Endothelial cell of umbilical vein (primary cell): ENCODE measurements at regions not wholly inside any gene's neighbourhood (a gene's known extent, or its start where the extent isn't known, plus 50 kb on each side); places are given as distances from the start of the nearest gene placed in this dataset.

Source experiments
- BruUV-seq: library from RNA; stranded (reverse); fragments of 400-500 nt; replicated peaks from 2 replicates; lab custom pipeline; 2021; lab: Mats Ljungman, UMichigan
- CTCF ChIA-PET: fragments of 300-600, 350-600 bp; sonication (Branson Sonifier 250); formaldehyde crosslinking; loops from one replicate; lab custom pipeline; 2021; ENCODE audit warnings: antibody characterized with exemption, inconsistent platforms; lab: Charles Lee
- POLR2A ChIA-PET: fragments of 300-600, 350-600 bp; sonication (Branson Sonifier 250); formaldehyde crosslinking; loops from one replicate; lab custom pipeline; 2021; ENCODE audit warnings: antibody characterized with exemption, inconsistent platforms; lab: Charles Lee
- DNase-seq: peaks from one replicate; pipeline ENCODE4 v3.0.0-alpha.2; 2011; ENCODE audit warnings: low read depth, low spot score
- FAIRE-seq: peaks from 2 replicates; lab custom pipeline; 2011; peaks lifted over from hg19 to GRCh38; lab: Jason Lieb, UNC
- H2AFZ ChIP-seq: 2 replicates; pipeline ENCODE4 v1.6.0; 2012; ENCODE audit warnings: low read depth, low read length, control low read depth, inconsistent platforms
- H3K27ac ChIP-seq: 2 replicates; pipeline ENCODE4 v1.5.1; 2011; ENCODE audit warnings: low read depth, mild to moderate bottlenecking, control low read depth, low read length, moderate library complexity; ENCODE audit not compliant: insufficient read depth
- H3K27me3 ChIP-seq, 2 experiments: 2 replicates each; pipeline versions ENCODE4 v1.6.0 to v1.6.1; 2011; ENCODE audit warnings: low read length in 2 of 2, mixed read lengths in 1 of 2; ENCODE audit not compliant: control insufficient read depth in 2 of 2, insufficient read depth in 2 of 2
- H3K36me3 ChIP-seq, 2 experiments: 2 replicates in 1 of 2; 3 replicates in 1 of 2; pipeline ENCODE4 v1.5.1; 2011; ENCODE audit warnings: low read length in 2 of 2, mild to moderate bottlenecking in 1 of 2, moderate library complexity in 1 of 2; ENCODE audit not compliant: control insufficient read depth in 2 of 2, insufficient read depth in 2 of 2; ENCODE audit errors: extremely low read depth in 1 of 2
- H3K4me1 ChIP-seq: 3 replicates; pipeline ENCODE4 v1.5.1; 2011; ENCODE audit warnings: mild to moderate bottlenecking, low read length; ENCODE audit not compliant: control insufficient read depth, insufficient read depth; ENCODE audit errors: extremely low read depth
- H3K4me2 ChIP-seq: 2 replicates; pipeline ENCODE4 v1.6.1; 2011; ENCODE audit warnings: low read length, control low read depth, mixed read lengths; ENCODE audit not compliant: insufficient read depth
- H3K4me3 ChIP-seq, 3 experiments: fragments of 200-600 bp in 1 of 3; sonication (generic), shearing (Covaris generic) in 1 of 3; replicated peaks in 1 of 3; 2 replicates each; pipeline ENCODE4 v1.5.1; 2011 to 2016; ENCODE audit warnings: control low read depth in 3 of 3, low read length in 3 of 3, mild to moderate bottlenecking in 2 of 3, inconsistent platforms in 1 of 3, low read depth in 1 of 3, moderate library complexity in 1 of 3; ENCODE audit not compliant: insufficient read depth in 1 of 3
- H3K79me2 ChIP-seq: 2 replicates; pipeline ENCODE4 v1.6.0; 2012; ENCODE audit warnings: low read length, inconsistent platforms; ENCODE audit not compliant: control insufficient read depth, insufficient read depth
- H3K9ac ChIP-seq: replicated peaks from 2 replicates; pipeline ENCODE3; 2011; ENCODE audit warnings: low read length, control low read depth; ENCODE audit not compliant: insufficient read depth; ENCODE audit errors: extremely low read depth
- H3K9me1 ChIP-seq: replicated peaks from 3 replicates; pipeline ENCODE4 v1.6.0; 2011; ENCODE audit warnings: mild to moderate bottlenecking, low read length; ENCODE audit not compliant: control insufficient read depth, insufficient read depth; ENCODE audit errors: extremely low read depth
- H3K9me3 ChIP-seq: replicated peaks from 2 replicates; pipeline ENCODE4 v1.5.1; 2012; ENCODE audit warnings: low read length, inconsistent platforms; ENCODE audit not compliant: control insufficient read depth, insufficient read depth
- H4K20me1 ChIP-seq: replicated peaks from 2 replicates; pipeline ENCODE3; 2011; ENCODE audit warnings: mild to moderate bottlenecking, low read length; ENCODE audit not compliant: control insufficient read depth, insufficient read depth; ENCODE audit errors: extremely low read depth
- CTCF ChIP-seq, 2 donors: IDR thresholded peaks; 1 replicate in 1 of 2; 2 replicates in 1 of 2; pipeline ENCODE4 v1.5.1; 2011; ENCODE audit warnings: low read length in 2 of 2, mild to moderate bottlenecking in 2 of 2, moderate library complexity in 2 of 2, control low read depth in 1 of 2, inconsistent platforms in 1 of 2, low read depth in 1 of 2; ENCODE audit not compliant: insufficient read depth in 1 of 2; ENCODE audit errors: extremely low read depth in 1 of 2
- EZH2 ChIP-seq: IDR thresholded peaks from 2 replicates; pipeline ENCODE4 v1.6.1; 2012; ENCODE audit warnings: borderline replicate concordance, low read depth, mild to moderate bottlenecking, moderate library complexity, low read length, inconsistent platforms; ENCODE audit not compliant: severe bottlenecking
- FOS ChIP-seq: IDR thresholded peaks from 2 replicates; pipeline ENCODE4 v1.6.1; 2011; ENCODE audit warnings: mild to moderate bottlenecking, low read length, moderate library complexity, borderline replicate concordance; ENCODE audit not compliant: insufficient read depth
- MYC ChIP-seq: IDR thresholded peaks from one replicate; pipeline ENCODE4 v1.6.1; 2011; ENCODE audit warnings: mild to moderate bottlenecking, low read depth, low read length
- POLR2A ChIP-seq: IDR thresholded peaks from 2 replicates; pipeline ENCODE4 v1.6.1; 2012; ENCODE audit warnings: low read depth, mild to moderate bottlenecking, control low read depth, low read length
- dilution Hi-C: fragments of 300-500 bp; cut with MboI; formaldehyde crosslinking; loops from one replicate; pipeline ENCODE4 v1.15.0; 2019; ENCODE audit warnings: low sequenced_read_pairs; ENCODE audit not compliant: extremely low pct_ligation_motif_present
- intact Hi-C: fragments of 100-400 bp; cut with micrococcal nuclease; formaldehyde crosslinking; loops from one replicate; pipeline ENCODE4 v1.10.0; 2022

GRCh38 chr1:199448646-199449045 is 578.9 kb upstream of the NR5A2 start:
- no peak overlapping the region for H3K27ac ChIP-seq
- CTCF ChIA-PET, result no interaction called here

GRCh38 chr1:199449221-199449620 is 578.3 kb upstream of the NR5A2 start:
- dilution Hi-C loops (no loop called here), intact Hi-C loops (no loop called here)
- H3K4me1 ChIP-seq, result no peaks in the 10 kb centered on the region
- TF ChIP-seq CTCF (IDR thresholded peaks at IDR 0.05; ENCODE audit: extremely low read depth in 1 of 2, insufficient read depth in 1 of 2, low read depth in 1 of 2, low read length in 2 of 2), result no peak
- TF ChIP-seq MYC, result no peak
- no peak for TF ChIP-seq POLR2A
- H3K27me3 ChIP-seq, result no peaks in the 10 kb centered on the region
- no peak overlapping the region for H3K4me3 ChIP-seq
- H2AFZ ChIP-seq, result no peak overlapping the region
- FAIRE-seq (no peak), DNase-seq (no peak)
- no peaks in the 10 kb centered on the region for H3K79me2 ChIP-seq
- no peaks in the 10 kb centered on the region for H3K9me1 ChIP-seq
- H3K9me3 ChIP-seq, result no peaks in the 10 kb centered on the region
- no peaks in the 10 kb centered on the region for H3K36me3 ChIP-seq
- POLR2A ChIA-PET, result no interaction called here
- no peak overlapping the region for H3K27ac ChIP-seq
- CTCF ChIA-PET, result interaction anchor here (1.0 kb wide), 1 partner anchor 14 kb away, joined by 3 read pairs; no protein-coding TSS in a partner anchor
- H4K20me1 ChIP-seq, result no peaks in the 10 kb centered on the region
- BruUV-seq, result no TSS peak
- H3K9ac ChIP-seq, result no peak overlapping the region
- no peak overlapping the region for H3K4me2 ChIP-seq

More at GRCh38 chr1:199448646-199449045, 578.9 kb upstream of the NR5A2 start:
- Histone ChIP-seq H3K36me3 (no peaks in the 10 kb centered on the region), H4K20me1 (no peaks in the 10 kb centered on the region), H3K4me1 (no peaks in the 10 kb centered on the region), H3K9me3 (no peaks in the 10 kb centered on the region), H3K27me3 (no peaks in the 10 kb centered on the region), H3K4me3 (no peak overlapping the region), H3K9me1 (no peaks in the 10 kb centered on the region), H3K79me2 (no peaks in the 10 kb centered on the region), H3K4me2 (no peak overlapping the region), H2AFZ (no peak overlapping the region), H3K9ac (no peak overlapping the region)
- intact Hi-C loops, result no loop called here
- TF ChIP-seq MYC (no peak), FOS (no peak), POLR2A (no peak), EZH2 (no peak)
- no TSS peak for BruUV-seq
- no peak for FAIRE-seq
- dilution Hi-C loops, result no loop called here
- no peak for DNase-seq
- POLR2A ChIA-PET, result no interaction called here
